Hepatic stellate cell (primary cell): ENCODE measurements at regions not wholly inside any gene's neighbourhood (a gene's known extent, or its start where the extent isn't known, plus 50 kb on each side); places are given as distances from the start of the nearest gene placed in this dataset.

Source experiments
- DNase-seq: peaks from one replicate; pipeline ENCODE4 v3.0.0; 2011; ENCODE audit warnings: low spot score

DNA sequence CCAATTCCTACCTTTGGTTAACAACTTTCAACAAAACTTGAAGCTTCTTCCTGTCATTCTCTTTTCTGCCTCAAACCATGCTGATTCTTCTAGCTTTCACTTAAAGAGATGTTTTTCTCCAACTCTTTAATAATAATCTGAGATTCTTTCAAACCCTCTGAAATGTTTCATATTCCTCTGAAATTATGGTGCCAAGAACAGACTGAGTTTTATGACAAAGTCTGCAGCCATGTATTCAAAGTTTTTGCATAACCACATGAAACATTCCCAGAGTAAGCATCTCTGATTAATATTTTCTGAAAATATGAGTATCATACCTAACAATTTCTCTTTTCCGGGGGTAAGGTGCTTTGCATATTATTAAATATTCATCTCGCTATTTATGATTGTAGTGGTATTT is 59.1 kb upstream of the DCN start:
- no peak for DNase-seq

DNA sequence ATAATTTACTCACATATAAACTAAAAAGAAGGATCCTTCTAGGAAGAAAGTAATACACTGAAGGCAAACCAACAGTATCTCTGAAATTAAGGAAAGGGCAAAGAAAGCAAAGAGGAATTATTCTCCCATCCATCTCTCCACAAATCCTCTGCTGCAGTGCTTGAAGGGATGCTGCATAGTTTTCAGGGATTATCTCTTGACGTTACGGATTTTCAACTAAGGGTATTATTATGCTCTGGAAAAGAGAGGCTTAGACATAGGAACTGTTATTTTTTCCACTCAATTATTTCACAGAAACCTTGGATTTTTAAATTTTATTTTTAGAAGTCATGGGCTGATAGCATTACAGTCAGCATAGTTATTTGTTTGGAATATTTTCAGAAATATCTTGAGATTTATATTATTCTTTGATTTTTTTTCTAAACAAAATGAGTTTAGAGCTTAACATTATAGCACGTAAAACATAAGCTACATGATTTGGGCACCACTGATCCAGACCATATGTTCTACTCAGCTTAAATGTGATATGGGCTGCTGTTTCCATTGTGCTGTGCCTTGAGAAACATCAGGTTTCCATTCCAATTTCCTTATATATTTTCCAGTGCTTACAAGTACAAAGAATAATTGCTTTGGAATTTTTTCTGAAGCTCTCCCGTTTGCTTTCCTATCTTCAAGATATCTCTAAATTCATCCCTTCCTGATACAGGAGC is 57.9 kb upstream of the DCN start:
- no peak for DNase-seq

DNA sequence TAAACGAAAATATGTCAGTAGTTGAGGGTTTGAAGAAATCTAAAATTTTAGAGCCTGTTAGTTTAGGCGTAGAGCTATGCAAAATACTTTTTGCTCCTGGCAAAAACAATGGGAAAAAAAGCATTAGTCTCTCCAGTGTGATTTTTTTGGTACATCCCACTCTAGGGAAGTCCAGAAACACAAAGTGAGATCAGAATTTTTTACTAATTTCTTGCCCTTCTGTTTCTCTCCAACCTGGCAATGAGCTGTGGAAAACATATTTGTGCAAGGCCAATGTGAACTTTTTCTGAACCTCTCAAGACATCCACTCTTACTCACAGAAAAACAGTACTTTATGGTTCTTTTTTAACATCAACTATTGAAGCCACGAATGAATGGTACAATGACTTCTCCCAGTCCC is 56.9 kb upstream of the DCN start:
- no peak for DNase-seq
